Endothelial cell of umbilical vein (primary cell): ENCODE measurements at regions not wholly inside any gene's neighbourhood (a gene's known extent, or its start where the extent isn't known, plus 50 kb on each side); places are given as distances from the start of the nearest gene placed in this dataset.

Source experiments
- CTCF ChIP-seq, 2 donors: IDR thresholded peaks; 1 replicate in 1 of 2; 2 replicates in 1 of 2; pipeline ENCODE4 v1.5.1; 2011; ENCODE audit warnings: low read length in 2 of 2, mild to moderate bottlenecking in 2 of 2, moderate library complexity in 2 of 2, control low read depth in 1 of 2, inconsistent platforms in 1 of 2, low read depth in 1 of 2; ENCODE audit not compliant: insufficient read depth in 1 of 2; ENCODE audit errors: extremely low read depth in 1 of 2
- EZH2 ChIP-seq: IDR thresholded peaks from 2 replicates; pipeline ENCODE4 v1.6.1; 2012; ENCODE audit warnings: borderline replicate concordance, low read depth, mild to moderate bottlenecking, moderate library complexity, low read length, inconsistent platforms; ENCODE audit not compliant: severe bottlenecking
- FOS ChIP-seq: IDR thresholded peaks from 2 replicates; pipeline ENCODE4 v1.6.1; 2011; ENCODE audit warnings: mild to moderate bottlenecking, low read length, moderate library complexity, borderline replicate concordance; ENCODE audit not compliant: insufficient read depth
- JUN ChIP-seq: IDR thresholded peaks from 2 replicates; pipeline ENCODE4 v1.6.1; 2011; ENCODE audit warnings: borderline replicate concordance, low read depth; ENCODE audit not compliant: insufficient read length, insufficient read depth
- MAX ChIP-seq: IDR thresholded peaks from 2 replicates; pipeline ENCODE4 v1.6.1; 2011; ENCODE audit not compliant: insufficient read depth, insufficient read length
- MYC ChIP-seq: IDR thresholded peaks from one replicate; pipeline ENCODE4 v1.6.1; 2011; ENCODE audit warnings: mild to moderate bottlenecking, low read depth, low read length
- POLR2A ChIP-seq: IDR thresholded peaks from 2 replicates; pipeline ENCODE4 v1.6.1; 2012; ENCODE audit warnings: low read depth, mild to moderate bottlenecking, control low read depth, low read length
- POLR2AphosphoS5 ChIP-seq: IDR thresholded peaks from 2 replicates; pipeline ENCODE4 v1.6.1; 2012; ENCODE audit warnings: low read depth, mild to moderate bottlenecking, control low read depth, low read length, moderate library complexity; ENCODE audit not compliant: insufficient read depth

- TF ChIP-seq CTCF (IDR thresholded peaks at IDR 0.05; ENCODE audit: extremely low read depth in 1 of 2, insufficient read depth in 1 of 2, low read depth in 1 of 2, low read length in 2 of 2), result no peak
- TF ChIP-seq POLR2AphosphoS5, result no peak
- no peak for TF ChIP-seq MAX
- no peak for TF ChIP-seq EZH2
- no peak for TF ChIP-seq POLR2A
- no peak for TF ChIP-seq JUN
- no peak for TF ChIP-seq FOS
- no peak for TF ChIP-seq MYC
Measured at GRCh38 chr13:75153386-75153785, 328.6 kb downstream of the TBC1D4 start.
